HL-60 (cell line): ENCODE measurements at regions not wholly inside any gene's neighbourhood (a gene's known extent, or its start where the extent isn't known, plus 50 kb on each side); places are given as distances from the start of the nearest gene placed in this dataset.

Experiments
- GABPA ChIP-seq: IDR thresholded peaks from 2 replicates; pipeline ENCODE4 v1.6.1; 2012; ENCODE audit warnings: low read depth
- POLR2AphosphoS5 ChIP-seq: IDR thresholded peaks from 2 replicates; pipeline ENCODE4 v1.6.1; 2012; ENCODE audit warnings: low read depth
- TF ChIP-seq, protein P1 (sequence below): IDR thresholded peaks from one replicate; pipeline ENCODE4 v1.5.1; 2011; ENCODE audit warnings: low read length, control low read depth, inconsistent platforms; ENCODE audit not compliant: insufficient read depth

DNA sequence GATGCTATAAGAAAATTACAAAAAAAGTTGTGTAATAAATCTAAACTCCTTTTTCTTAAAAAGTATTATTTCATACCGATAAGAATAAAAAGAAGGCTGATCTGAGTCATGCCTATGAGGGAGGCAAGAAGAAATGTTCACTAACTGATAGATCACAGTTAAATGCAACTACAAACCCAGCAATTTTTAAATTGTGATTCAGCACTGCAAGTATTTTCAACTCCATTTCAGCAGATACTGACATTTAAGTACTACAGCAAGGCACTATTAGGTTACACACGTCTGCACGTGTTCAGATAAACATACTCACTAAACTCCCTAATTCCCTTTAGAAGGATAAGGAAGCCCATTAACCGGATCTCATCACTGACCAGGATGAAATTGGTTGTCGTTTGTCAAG is 213.3 kb upstream of the ZRANB2 start:
- TF ChIP-seq, protein P1, sequence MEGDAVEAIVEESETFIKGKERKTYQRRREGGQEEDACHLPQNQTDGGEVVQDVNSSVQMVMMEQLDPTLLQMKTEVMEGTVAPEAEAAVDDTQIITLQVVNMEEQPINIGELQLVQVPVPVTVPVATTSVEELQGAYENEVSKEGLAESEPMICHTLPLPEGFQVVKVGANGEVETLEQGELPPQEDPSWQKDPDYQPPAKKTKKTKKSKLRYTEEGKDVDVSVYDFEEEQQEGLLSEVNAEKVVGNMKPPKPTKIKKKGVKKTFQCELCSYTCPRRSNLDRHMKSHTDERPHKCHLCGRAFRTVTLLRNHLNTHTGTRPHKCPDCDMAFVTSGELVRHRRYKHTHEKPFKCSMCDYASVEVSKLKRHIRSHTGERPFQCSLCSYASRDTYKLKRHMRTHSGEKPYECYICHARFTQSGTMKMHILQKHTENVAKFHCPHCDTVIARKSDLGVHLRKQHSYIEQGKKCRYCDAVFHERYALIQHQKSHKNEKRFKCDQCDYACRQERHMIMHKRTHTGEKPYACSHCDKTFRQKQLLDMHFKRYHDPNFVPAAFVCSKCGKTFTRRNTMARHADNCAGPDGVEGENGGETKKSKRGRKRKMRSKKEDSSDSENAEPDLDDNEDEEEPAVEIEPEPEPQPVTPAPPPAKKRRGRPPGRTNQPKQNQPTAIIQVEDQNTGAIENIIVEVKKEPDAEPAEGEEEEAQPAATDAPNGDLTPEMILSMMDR: no peak
- TF ChIP-seq POLR2AphosphoS5 (no peak), GABPA (no peak)
